GM19467 (cell line): ENCODE measurements at regions not wholly inside any gene's neighbourhood (a gene's known extent, or its start where the extent isn't known, plus 50 kb on each side); places are given as distances from the start of the nearest gene placed in this dataset.
"Not testable (repeated sequence)": the region's sequence is repeated elsewhere in the genome, so short reads cannot be mapped to it uniquely, and the experiment has no call there.

Experiments used
- ATAC-seq: cut with Tn5 transposase; IDR thresholded peaks from one replicate; pipeline ENCODE4 v1.9.1; 2021; ENCODE audit warnings: mild to moderate bottlenecking, moderate library complexity; ENCODE audit not compliant: unreplicated experiment

DNA sequence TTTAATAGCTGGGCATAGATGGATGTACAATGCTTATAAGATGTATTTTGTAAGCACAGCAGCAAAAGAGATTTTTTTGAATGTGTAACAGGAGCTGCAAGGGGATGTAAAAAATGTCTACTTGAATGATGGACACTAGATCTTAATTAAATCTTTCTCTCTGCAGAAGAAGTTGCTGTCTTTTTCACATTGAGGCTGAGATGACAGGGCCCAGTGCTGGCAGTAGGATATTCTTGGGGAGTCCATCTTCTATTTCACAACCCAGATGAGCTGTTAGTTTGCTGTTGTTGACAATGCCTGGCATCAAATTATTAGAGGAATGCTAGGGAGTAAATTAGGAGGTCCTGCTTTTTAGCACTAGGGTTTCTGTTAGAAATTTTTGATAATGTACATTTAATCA is 698.7 kb downstream of the SLITRK5 start:
- ATAC-seq = no peak

DNA sequence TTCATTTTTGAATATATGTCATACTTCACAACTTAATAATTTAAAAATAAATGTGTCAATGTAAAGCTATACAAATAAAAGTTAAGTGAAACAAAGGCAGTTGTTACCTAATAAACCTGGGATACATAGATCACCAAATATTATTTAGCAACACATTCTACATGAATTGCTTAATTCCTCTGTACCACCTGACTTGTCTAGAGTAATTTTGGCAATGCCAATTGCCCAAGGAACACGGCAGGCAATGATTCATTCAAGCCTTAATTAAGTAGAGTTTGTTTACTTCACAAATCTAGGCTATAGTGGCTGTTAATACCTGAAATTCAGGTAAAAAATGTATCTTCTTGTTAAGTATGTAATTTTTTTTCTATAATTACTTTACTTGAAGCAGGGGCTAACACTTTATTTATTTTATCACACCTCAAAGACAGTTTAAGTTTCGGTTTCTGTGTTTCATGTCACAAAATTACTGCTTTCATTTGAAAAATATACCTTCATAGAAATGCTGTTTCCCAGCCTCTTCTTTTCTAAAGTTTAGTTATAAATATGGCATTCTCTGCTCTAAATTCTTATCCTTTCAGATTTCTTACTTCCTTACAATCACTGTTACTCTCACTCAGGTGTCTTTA is 705.7 kb downstream of the SLITRK5 start:
- no peak for ATAC-seq

DNA sequence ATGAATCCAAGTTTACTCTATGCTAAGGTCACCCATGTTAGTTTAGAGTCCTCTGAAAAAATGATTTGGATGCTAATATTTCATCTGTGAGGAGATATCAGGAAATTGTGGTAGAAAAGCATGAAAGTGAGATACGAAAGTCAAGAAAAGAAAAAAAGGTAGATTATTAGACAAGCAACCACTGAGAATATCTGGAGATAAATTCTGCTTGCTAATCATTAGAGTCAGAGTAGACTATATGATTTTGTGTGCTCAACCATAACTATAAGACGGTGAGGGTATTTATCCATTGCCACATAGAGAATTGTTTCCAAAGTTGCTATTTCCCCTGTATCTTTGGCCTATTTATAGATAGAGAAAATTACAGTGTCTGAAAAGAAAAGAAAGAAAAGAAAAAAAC is 706.7 kb downstream of the SLITRK5 start:
- ATAC-seq = no peak

- ATAC-seq = no peak
Observed at GRCh38 chr13:88384542-88384941, 713.4 kb downstream of the SLITRK5 start.

DNA sequence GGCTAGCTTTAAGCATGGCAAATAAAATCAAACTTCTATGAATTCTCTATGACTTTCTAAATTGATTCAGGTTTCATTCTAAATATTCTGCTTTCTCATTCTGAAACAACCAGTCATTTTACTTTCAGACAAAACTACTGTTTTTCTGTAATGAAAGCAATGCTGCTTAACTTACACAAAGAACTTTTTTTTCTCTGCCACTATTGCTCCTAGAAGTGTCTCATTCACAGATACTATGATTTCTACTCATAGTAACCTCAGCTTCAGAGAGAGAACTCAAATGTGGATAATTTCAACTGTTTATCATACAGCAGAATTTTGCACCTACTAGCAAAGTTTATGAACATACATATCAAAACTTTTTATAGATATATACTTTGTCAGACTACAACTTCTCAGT is 724.6 kb downstream of the SLITRK5 start:
- ATAC-seq = no peak

GRCh38 chr13:88411696-88412095 is 740.5 kb downstream of the SLITRK5 start:
- ATAC-seq = no peak

DNA sequence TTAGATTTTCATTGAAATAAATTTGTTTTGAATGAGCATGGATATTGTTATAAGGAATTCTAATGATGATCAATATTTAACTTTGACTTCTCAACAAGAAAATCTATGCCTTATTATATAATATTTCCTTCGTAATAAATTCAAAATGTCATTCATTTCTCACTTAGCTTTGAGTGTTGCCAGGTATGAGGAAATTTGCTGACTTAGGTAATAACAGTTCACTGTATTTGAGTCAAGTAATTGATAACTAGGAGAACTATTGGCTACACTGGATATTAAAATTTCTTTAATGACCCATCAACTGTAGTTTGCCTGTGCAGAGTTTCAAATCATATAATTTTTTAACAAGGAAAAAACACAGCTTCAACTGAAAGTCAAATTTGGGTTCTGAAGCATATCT is 746.6 kb downstream of the SLITRK5 start:
- ATAC-seq = no peak

DNA sequence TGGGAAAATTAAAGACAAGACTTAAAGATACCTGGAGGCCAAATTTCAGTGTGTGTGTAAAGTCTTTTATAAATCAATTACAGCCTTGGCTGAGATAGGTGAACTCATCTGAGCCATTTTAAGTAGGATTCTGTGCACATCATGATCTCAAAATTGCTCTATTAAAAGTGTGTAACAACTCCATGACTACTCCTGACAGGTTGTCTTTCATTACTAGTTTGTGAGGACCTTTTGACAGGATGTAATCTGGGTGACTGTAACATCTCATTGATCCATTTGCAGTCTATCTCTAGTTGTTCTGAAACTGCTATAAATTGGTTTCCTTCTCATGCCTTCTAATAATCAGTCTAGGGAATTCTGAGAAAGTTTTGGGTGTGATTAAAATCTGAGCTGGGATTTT is 753.3 kb downstream of the SLITRK5 start:
- ATAC-seq = no peak

DNA sequence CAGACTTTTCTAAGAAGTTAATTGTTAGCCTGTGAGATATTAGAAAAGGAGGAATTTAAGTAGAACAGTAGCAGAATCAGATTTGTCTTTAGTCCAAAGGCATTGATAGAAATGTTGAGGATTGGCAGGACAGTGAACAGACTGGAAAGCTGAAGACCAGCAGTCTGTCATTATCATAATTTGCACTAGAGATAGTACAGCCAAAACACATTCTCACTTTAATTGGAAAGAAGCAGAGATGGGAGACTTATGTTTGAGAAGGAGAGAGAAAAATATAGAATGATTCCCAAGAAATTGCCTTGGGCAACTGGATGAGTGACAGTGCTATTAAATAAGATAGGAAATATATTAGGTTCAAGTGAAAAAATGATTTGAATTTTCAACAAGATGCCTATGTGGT is 755.5 kb downstream of the SLITRK5 start:
- no peak for ATAC-seq

DNA sequence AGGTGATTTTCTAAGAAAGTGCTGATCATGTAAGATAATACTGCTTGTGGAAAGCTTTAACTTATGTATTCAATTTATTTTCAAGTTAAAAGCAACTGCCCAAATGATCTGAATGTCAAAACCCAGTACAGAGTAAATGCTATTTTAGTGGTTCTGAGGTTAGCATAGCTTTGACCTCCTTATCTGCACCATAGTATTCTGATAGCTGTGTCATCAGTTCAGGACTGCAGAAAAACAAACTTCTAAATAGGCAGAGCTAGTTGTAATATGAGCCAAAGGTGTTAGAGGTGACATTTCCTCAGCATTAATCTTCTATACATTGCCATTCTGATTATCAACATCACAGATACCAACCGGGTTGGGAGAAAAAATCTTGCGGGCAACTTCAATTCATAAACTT is 758.7 kb downstream of the SLITRK5 start:
- no peak for ATAC-seq

DNA sequence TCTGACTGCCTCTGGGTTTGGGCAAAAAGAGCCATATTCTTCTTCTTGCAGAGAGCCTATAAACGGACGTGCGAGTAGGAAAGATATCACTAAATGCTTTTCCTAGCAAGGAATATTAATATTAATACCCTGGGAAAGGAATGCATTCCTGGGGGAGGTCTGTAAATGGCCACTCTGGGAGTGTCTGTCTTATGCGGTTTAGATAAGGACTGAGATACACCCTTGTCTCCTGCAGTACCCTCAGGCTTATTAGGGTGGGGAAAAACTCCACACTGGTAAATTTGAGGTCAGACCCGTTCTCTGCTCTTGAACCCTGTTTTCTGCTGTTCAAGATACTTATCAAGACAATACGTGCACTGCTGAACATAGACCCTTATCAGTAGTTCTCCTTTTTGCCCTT is 763.8 kb downstream of the SLITRK5 start:
- ATAC-seq = no peak

DNA sequence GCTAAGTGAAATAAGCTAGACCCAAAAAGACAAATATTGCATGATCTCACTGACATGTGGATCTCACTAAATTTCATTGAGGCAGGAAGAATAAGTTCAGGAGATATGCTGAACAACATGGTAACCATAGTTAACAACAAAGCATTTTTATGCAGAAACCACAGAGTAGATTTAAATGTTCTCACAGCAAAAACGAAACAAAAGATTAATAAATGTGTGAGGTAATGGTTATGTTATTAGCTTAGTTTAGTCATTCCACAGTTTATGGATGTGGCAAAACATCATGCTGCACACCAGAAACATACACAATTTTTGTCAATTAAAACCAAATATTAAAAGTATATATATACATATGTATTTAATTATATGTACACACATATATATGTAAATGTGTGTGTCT is 765.8 kb downstream of the SLITRK5 start:
- ATAC-seq = no peak

- ATAC-seq = no peak
Observed at GRCh38 chr13:88450515-88450914, 779.3 kb downstream of the SLITRK5 start.

DNA sequence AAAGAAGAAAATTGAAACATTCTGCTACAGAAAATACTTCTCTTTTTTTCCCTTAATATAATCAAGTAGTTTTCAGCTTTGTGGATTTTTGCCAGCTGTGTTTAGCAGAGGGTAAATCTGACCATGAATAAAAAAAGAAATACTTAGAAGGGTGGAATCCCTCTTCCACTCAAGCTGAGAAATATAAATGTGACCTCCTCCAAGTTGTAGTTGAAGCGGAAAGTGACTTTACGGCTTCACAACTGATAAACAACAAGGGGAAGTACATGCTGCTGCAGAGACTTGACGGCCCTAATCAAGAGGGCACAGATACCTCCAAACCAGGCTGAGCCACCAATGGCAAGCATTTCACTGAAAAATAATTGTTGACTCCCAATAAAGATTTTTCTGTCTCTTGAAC is 785.0 kb downstream of the SLITRK5 start:
- ATAC-seq = no peak

DNA sequence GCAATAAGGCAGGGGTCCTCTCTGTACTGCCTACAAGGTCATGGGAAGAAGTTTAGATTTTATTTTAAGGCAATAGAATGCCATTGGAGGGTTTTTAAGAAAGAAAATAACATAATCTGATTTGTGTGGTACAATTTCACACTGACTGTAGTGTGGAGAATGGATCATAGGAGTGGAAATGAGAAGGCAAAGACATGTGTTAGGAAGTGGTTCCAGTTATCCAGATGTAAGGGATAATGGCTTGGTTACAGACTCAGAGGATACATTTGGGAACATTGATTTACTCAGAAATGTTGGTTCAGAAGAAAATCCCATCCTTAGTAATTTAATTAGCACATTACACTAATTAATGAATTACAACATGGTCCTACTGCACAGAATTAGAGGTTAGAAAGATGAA is 788.2 kb downstream of the SLITRK5 start:
- ATAC-seq = no peak

GRCh38 chr13:88461272-88462009 is 790.3 kb downstream of the SLITRK5 start:
- no peak for ATAC-seq

DNA sequence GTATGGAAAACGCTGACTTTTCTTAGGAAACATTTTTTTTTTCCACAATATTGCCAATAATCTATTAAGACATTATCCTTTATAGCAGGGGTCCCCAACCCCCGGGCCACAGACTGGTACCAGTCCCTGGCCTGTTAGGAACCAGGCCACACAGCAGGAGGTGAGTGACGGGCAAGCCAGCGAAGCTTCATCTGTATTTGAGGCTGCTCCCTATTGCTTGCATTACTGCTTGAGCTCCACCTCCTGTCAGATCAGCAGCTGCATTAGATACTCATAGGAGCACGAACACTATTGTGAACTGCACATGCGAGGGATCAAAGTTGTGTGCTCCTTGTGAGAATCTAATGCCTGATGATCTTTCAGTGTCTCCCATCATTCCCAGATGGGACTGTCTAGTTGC is 793.7 kb downstream of the SLITRK5 start:
- ATAC-seq = no peak

GRCh38 chr13:88472316-88472715 is 801.1 kb downstream of the SLITRK5 start:
- no peak for ATAC-seq

GRCh38 chr13:88483202-88483601 is 812.0 kb downstream of the SLITRK5 start:
- ATAC-seq = no peak

DNA sequence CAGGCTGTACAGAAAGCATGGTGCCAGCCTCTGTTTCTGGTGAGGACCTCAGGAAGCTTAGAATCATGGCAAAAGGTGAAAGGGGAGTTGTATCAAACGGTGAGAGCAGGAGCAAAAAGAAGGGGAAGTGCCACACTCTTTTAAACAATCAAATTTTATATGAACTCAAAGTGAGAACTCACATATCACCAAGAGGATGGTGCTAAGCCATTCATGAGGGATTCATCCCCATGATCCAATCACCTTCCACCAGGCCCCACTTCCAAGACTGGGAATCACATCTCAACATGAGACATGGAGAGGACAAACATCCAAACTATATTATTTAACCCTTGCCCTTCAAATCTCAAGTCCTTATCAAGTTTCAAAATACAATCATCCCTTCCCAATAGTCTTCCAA is 836.7 kb downstream of the SLITRK5 start:
- ATAC-seq = no peak

DNA sequence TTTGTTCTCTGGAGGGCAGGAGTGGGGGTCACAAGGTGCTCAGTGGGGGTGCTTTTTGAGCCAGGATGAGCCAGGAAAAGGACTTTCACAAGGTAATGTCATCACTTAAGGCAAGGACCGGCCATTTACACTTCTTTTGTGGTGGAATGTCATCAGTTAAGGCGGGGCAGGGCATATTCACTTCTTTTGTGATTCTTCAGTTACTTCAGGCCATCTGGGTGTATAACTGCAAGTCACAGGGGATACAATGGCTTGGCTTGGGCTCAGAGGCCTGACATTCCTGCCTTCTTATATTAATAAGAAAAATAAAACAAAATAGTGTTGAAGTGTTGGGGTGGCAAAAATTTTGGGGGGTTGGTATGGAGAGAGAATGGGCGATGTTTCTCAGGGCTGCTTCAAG is 841.8 kb downstream of the SLITRK5 start:
- ATAC-seq = not testable (repeated sequence)

- no peak for ATAC-seq
Observed at GRCh38 chr13:88526186-88526852, 855.1 kb downstream of the SLITRK5 start.
